WERI-Rb-1 (cell line): ENCODE measurements at regions not wholly inside any gene's neighbourhood (a gene's known extent, or its start where the extent isn't known, plus 50 kb on each side); places are given as distances from the start of the nearest gene placed in this dataset.

Experiments
- DNase-seq: peaks from one replicate; pipeline ENCODE4 v3.0.0-alpha.2; 2020
- H3K27ac ChIP-seq: fragments of 250-450 bp; sonication (Bioruptor Pico); 2 replicates; pipeline ENCODE4 v1.5.1; 2020; ENCODE audit warnings: mild to moderate bottlenecking, moderate library complexity
- H3K27me3 ChIP-seq: fragments of 250-450 bp; sonication (Bioruptor Pico); 2 replicates; pipeline ENCODE4 v1.5.1; 2021; ENCODE audit warnings: mild to moderate bottlenecking, low read depth, moderate library complexity; ENCODE audit not compliant: insufficient read depth, severe bottlenecking
- H3K36me3 ChIP-seq: fragments of 250-450 bp; sonication (Bioruptor Pico); 2 replicates; pipeline ENCODE4 v1.5.1; 2020; ENCODE audit warnings: mild to moderate bottlenecking, moderate library complexity
- H3K4me3 ChIP-seq: 2 replicates; pipeline ENCODE4 v1.5.1; 2011; ENCODE audit warnings: low read depth, mild to moderate bottlenecking, control low read depth, low read length
- H3K9me3 ChIP-seq: fragments of 250-450 bp; sonication (Bioruptor Pico); 2 replicates; pipeline ENCODE4 v1.5.1; 2021; ENCODE audit warnings: mild to moderate bottlenecking, moderate library complexity; ENCODE audit not compliant: severe bottlenecking
- TF ChIP-seq, protein P1 (sequence below): IDR thresholded peaks from 2 replicates; pipeline ENCODE4 v1.5.1; 2011; ENCODE audit warnings: low read depth, mild to moderate bottlenecking, control low read depth, inconsistent platforms, low read length

DNA sequence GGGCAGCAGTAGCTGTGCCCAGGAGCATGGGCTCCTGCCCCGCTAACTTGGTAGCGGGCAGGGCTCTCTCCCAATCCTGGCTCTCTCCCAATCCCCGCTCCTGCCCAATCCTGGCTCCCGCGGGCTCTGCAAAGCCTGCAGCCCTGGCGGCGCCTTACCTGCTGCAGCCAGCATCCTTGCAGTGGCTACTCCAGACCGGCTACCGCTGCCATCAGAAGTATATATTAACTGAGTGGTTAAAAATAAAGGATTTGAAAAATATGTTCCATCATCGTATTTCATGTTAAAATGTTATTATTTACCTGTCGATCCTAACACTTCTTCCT lies 698.2 kb downstream of the SLITRK1 start:
- no peaks in the 10 kb centered on the region for H3K9me3 ChIP-seq
- TF ChIP-seq, protein P1, sequence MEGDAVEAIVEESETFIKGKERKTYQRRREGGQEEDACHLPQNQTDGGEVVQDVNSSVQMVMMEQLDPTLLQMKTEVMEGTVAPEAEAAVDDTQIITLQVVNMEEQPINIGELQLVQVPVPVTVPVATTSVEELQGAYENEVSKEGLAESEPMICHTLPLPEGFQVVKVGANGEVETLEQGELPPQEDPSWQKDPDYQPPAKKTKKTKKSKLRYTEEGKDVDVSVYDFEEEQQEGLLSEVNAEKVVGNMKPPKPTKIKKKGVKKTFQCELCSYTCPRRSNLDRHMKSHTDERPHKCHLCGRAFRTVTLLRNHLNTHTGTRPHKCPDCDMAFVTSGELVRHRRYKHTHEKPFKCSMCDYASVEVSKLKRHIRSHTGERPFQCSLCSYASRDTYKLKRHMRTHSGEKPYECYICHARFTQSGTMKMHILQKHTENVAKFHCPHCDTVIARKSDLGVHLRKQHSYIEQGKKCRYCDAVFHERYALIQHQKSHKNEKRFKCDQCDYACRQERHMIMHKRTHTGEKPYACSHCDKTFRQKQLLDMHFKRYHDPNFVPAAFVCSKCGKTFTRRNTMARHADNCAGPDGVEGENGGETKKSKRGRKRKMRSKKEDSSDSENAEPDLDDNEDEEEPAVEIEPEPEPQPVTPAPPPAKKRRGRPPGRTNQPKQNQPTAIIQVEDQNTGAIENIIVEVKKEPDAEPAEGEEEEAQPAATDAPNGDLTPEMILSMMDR: no peak
- no peak overlapping the region for H3K4me3 ChIP-seq
- no peaks in the 10 kb centered on the region for H3K36me3 ChIP-seq
- no peaks in the 10 kb centered on the region for H3K27me3 ChIP-seq
- DNase-seq: no peak
- no peak overlapping the region for H3K27ac ChIP-seq

- no peaks in the 10 kb centered on the region for H3K36me3 ChIP-seq
- TF ChIP-seq, protein P1: no peak
- H3K9me3 ChIP-seq: no peaks in the 10 kb centered on the region
- H3K27me3 ChIP-seq: no peaks in the 10 kb centered on the region
- DNase-seq: no peak
- no peak overlapping the region for H3K4me3 ChIP-seq
- no peak overlapping the region for H3K27ac ChIP-seq
Observed at GRCh38 chr13:83183439-83184149, 698.7 kb downstream of the SLITRK1 start.

- Histone ChIP-seq H3K9me3 (no peaks in the 10 kb centered on the region), H3K27me3 (no peaks in the 10 kb centered on the region), H3K4me3 (no peak overlapping the region), H3K27ac (no peak overlapping the region), H3K36me3 (no peaks in the 10 kb centered on the region)
- TF ChIP-seq, protein P1: no peak
- no peak for DNase-seq
Observed at GRCh38 chr13:83182845-83183244, 699.4 kb downstream of the SLITRK1 start.

GRCh38 chr13:83178008-83178407 lies 704.3 kb downstream of the SLITRK1 start:
- Histone ChIP-seq H3K36me3 (no peaks in the 10 kb centered on the region), H3K9me3 (no peaks in the 10 kb centered on the region), H3K27me3 (no peaks in the 10 kb centered on the region), H3K27ac (no peak overlapping the region), H3K4me3 (no peak overlapping the region)
- TF ChIP-seq, protein P1: no peak
- DNase-seq: no peak

DNA sequence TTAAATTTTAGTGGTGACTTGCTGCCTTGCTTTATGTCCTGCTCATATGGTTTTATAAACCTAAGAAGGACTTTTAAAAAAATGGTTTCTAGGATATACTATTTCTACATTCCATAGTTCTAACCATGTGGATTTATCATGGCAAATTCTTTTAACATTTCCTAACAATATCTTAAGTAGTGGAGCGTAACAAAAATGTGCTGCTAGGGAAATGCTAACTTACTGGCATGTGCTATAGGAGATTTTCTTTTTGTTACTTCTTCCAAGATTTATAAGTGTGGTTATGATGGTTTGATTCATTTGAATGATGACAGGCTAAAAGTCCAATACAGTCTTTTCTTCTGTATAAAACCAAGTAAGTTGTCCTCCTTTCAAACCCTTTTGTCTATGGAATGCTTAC lies 713.7 kb downstream of the SLITRK1 start:
- no peaks in the 10 kb centered on the region for H3K36me3 ChIP-seq
- H3K27me3 ChIP-seq: no peaks in the 10 kb centered on the region
- no peak overlapping the region for H3K4me3 ChIP-seq
- H3K9me3 ChIP-seq: no peaks in the 10 kb centered on the region
- TF ChIP-seq, protein P1: no peak
- H3K27ac ChIP-seq: no peak overlapping the region
- DNase-seq: no peak

DNA sequence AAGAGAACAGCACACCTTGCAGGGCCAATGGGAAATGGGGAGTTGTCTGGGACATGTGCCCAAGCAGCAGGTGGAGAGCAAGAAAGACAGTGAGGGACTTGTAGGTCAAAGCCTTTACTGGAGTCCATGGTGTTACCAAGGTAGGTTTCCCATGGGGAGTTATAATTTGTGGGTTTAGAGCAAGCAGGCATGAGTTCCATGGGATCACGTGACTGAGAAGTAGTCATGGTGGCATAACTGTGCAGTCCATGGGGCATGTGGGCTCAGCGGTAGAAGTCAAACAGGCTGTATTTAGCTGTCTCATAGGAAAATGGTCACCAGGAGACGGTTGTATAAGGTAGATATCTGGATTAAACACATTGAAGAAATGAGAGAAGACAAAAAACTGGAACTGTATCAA lies 715.1 kb downstream of the SLITRK1 start:
- TF ChIP-seq, protein P1: no peak
- no peak for DNase-seq
- no peak overlapping the region for H3K27ac ChIP-seq

More for the DNA sequence above, 715.1 kb downstream of the SLITRK1 start:
- H3K4me3 ChIP-seq: no peak overlapping the region
- H3K27me3 ChIP-seq: no peaks in the 10 kb centered on the region
- no peaks in the 10 kb centered on the region for H3K9me3 ChIP-seq
- H3K36me3 ChIP-seq: no peaks in the 10 kb centered on the region
